ENCODE measurements at regions not wholly inside any gene's neighbourhood (a gene's known extent, or its start where the extent isn't known, plus 50 kb on each side); places are given as distances from the start of the nearest gene placed in this dataset.

- DNase-seq (ENCODE audit: low read depth) = no peak
- H3K4me3 ChIP-seq (ENCODE audit: low read length) = no peak overlapping the region
- no peak for TF ChIP-seq CTCF (conservative IDR thresholded peaks at IDR 0.05; ENCODE audit: low read length)
Observed at GRCh38 chr2:167537743-167538142, 649.5 kb downstream of the XIRP2 start.

GRCh38 chr2:167534443-167534842, 646.2 kb downstream of the XIRP2 start:
- no peak for TF ChIP-seq CTCF (conservative IDR thresholded peaks at IDR 0.05; ENCODE audit: low read length)
- no peak overlapping the region for H3K4me3 ChIP-seq (ENCODE audit: low read length)
- no peak for DNase-seq (ENCODE audit: low read depth)

GRCh38 chr2:167524786-167525185, 636.5 kb downstream of the XIRP2 start:
- TF ChIP-seq CTCF (conservative IDR thresholded peaks at IDR 0.05; ENCODE audit: low read length) = no peak
- H3K4me3 ChIP-seq (ENCODE audit: low read length) = no peak overlapping the region

GRCh38 chr2:167510071-167510759, 621.9 kb downstream of the XIRP2 start:
- no peak for TF ChIP-seq CTCF (conservative IDR thresholded peaks at IDR 0.05; ENCODE audit: low read length)
- DNase-seq (ENCODE audit: low read depth) = no peak
- H3K4me3 ChIP-seq (ENCODE audit: low read length) = no peak overlapping the region

More at GRCh38 chr2:167524786-167525185, 636.5 kb downstream of the XIRP2 start:
- DNase-seq (ENCODE audit: low read depth) = no peak

GRCh38 chr2:167509586-167509985, 621.3 kb downstream of the XIRP2 start:
- no peak overlapping the region for H3K4me3 ChIP-seq (ENCODE audit: low read length)
- no peak for TF ChIP-seq CTCF (conservative IDR thresholded peaks at IDR 0.05; ENCODE audit: low read length)
- peak; percentile 13 for DNase-seq (ENCODE audit: low read depth)

- H3K4me3 ChIP-seq (ENCODE audit: low read length) = no peak overlapping the region
- DNase-seq (ENCODE audit: low read depth) = no peak
- no peak for TF ChIP-seq CTCF (conservative IDR thresholded peaks at IDR 0.05; ENCODE audit: low read length)
Observed at GRCh38 chr2:167508709-167509108, 620.4 kb downstream of the XIRP2 start.

GRCh38 chr2:167506395-167506794, 618.1 kb downstream of the XIRP2 start:
- no peak overlapping the region for H3K4me3 ChIP-seq (ENCODE audit: low read length)
- no peak for TF ChIP-seq CTCF (conservative IDR thresholded peaks at IDR 0.05; ENCODE audit: low read length)
- DNase-seq (ENCODE audit: low read depth) = no peak

All from AG10803 (cell line).